ENCODE measurements at regions not wholly inside any gene's neighbourhood (a gene's known extent, or its start where the extent isn't known, plus 50 kb on each side); places are given as distances from the start of the nearest gene placed in this dataset.
"Not testable (repeated sequence)": the region's sequence is repeated elsewhere in the genome, so short reads cannot be mapped to it uniquely, and the experiment has no call there.

- no peak for DNase-seq (ENCODE audit: low spot score)
- TF ChIP-seq CTCF (conservative IDR thresholded peaks at IDR 0.05; ENCODE audit: low read depth): no peak
- CTCF ChIA-PET: no interaction called here
- H3K27ac ChIP-seq: no peak overlapping the region
- POLR2A ChIA-PET (ENCODE audit: low non-redundant PET): no interaction called here
Observed at GRCh38 chr2:167817908-167818307, 429.5 kb downstream of the STK39 start.

DNA sequence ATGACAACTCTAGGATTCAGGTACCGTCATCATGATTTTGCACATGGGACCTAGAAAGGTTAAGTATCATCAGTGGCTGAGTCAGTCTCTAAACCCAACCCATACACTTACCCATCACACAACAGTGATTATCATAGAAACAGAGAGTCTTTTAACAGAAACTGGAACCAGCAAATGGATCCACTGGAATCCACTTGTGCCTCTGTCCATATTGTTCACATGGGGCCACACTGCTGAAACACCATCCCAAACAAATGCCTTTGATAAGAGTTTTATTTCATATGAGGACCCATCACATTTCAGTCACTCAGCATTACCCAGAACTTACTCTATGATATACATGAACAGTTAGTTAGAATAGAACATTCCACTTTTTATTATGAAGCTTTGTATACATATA is 430.0 kb downstream of the STK39 start:
- DNase-seq (ENCODE audit: low spot score): no peak
- POLR2A ChIA-PET (ENCODE audit: low non-redundant PET): no interaction called here

DNA sequence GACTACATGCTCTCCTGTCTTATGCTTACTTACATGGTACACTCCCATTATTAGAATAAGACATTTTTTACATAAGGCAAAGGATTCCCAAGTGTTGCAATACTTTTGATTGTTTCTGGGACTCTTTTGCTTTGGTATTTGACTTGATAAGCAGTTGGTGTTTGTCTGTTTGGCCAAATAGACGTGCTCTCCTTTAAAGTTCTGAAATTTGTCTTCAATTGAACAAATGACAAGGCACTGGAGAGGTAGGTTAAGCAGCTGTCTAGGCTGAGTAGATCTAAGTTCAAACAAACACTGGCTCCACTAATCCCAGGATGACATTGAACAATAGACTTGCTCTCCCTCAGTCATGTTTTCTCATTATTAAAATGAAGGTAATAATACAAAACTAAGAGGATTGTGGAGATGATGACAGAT is 430.5 kb downstream of the STK39 start:
- TF ChIP-seq CTCF (conservative IDR thresholded peaks at IDR 0.05; ENCODE audit: low read depth): no peak
- H3K27ac ChIP-seq: no peak overlapping the region
- CTCF ChIA-PET: no interaction called here
- POLR2A ChIA-PET (ENCODE audit: low non-redundant PET): no interaction called here
- no peak for DNase-seq (ENCODE audit: low spot score)

More for the DNA sequence above, 430.0 kb downstream of the STK39 start:
- no peak overlapping the region for H3K27ac ChIP-seq
- CTCF ChIA-PET: no interaction called here
- no peak for TF ChIP-seq CTCF (conservative IDR thresholded peaks at IDR 0.05; ENCODE audit: low read depth)

GRCh38 chr2:167814881-167815718 is 432.3 kb downstream of the STK39 start:
- H3K27ac ChIP-seq: no peak overlapping the region
- CTCF ChIA-PET: no interaction called here
- POLR2A ChIA-PET (ENCODE audit: low non-redundant PET): no interaction called here
- DNase-seq (ENCODE audit: low spot score): no peak
- TF ChIP-seq CTCF (conservative IDR thresholded peaks at IDR 0.05; ENCODE audit: low read depth): no peak

GRCh38 chr2:167814482-167814880 is 432.9 kb downstream of the STK39 start:
- POLR2A ChIA-PET (ENCODE audit: low non-redundant PET); H3K27ac ChIP-seq; CTCF ChIA-PET; DNase-seq (ENCODE audit: low spot score): not testable (repeated sequence)

GRCh38 chr2:167809799-167810198 is 437.6 kb downstream of the STK39 start:
- DNase-seq (ENCODE audit: low spot score); H3K27ac ChIP-seq; POLR2A ChIA-PET (ENCODE audit: low non-redundant PET): not testable (repeated sequence)
- CTCF ChIA-PET: interaction anchor here (0.7 kb wide), 1 partner anchor 275 kb away, joined by 3 read pairs; no protein-coding TSS in a partner anchor

DNA sequence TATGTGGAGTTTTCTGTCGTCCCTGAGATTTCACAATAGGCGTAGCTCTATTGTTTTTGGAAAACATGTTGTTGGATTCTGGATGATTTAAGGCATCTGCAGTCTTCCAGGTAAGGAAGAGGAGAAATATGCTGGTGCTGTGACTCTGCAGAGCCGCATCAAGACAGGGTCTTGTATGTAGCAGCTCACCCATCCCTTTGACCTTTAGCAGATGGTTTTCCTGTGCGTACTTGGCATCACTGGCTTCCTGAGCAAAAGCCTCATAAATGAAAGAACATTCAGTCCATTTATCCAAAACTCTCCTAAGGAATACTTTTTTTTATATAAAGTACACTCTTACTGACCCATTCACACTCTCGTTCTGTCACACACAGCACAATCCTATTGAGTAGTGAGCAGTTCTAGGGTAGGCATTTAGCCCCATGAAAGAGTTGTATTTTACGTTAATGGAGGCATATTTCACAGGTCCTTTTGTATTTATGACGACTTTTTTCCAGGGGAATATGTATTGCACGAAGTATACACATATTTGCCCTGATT is 443.9 kb downstream of the STK39 start:
- TF ChIP-seq CTCF (conservative IDR thresholded peaks at IDR 0.05; ENCODE audit: low read depth): no peak
- no peak for DNase-seq (ENCODE audit: low spot score)
- H3K27ac ChIP-seq: no peak overlapping the region
- CTCF ChIA-PET: interaction anchor here (0.7 kb wide), 1 partner anchor 384 kb away, joined by 3 read pairs; no protein-coding TSS in a partner anchor
- POLR2A ChIA-PET (ENCODE audit: low non-redundant PET): no interaction called here
